Activated naive CD8-positive, alpha-beta T cell treated with anti-CD3 and anti-CD28 coated beads, Interleukin-2, amount 50 U/mL, for 24 hours (primary cell): ENCODE measurements at regions not wholly inside any gene's neighbourhood (a gene's known extent, or its start where the extent isn't known, plus 50 kb on each side); places are given as distances from the start of the nearest gene placed in this dataset.
"Not testable (repeated sequence)": the region's sequence is repeated elsewhere in the genome, so short reads cannot be mapped to it uniquely, and the experiment has no call there.

Experiments used
- ATAC-seq: fragments of 150-1000 bp; cut with Tn5 transposase; one replicate; pipeline ENCODE4 v1.10.0; 2021
- DNase-seq: peaks from one replicate; pipeline ENCODE4 v3.0.0; 2021
- H3K27ac Mint-ChIP-seq: one replicate; pipeline ENCODE4 v1.8.0; 2021; ENCODE audit warnings: mild to moderate bottlenecking, mixed read lengths
- H3K27me3 Mint-ChIP-seq: one replicate; pipeline ENCODE4 v1.8.0; 2021; ENCODE audit warnings: mixed read lengths
- H3K36me3 Mint-ChIP-seq: one replicate; pipeline ENCODE4 v1.8.0; 2021; ENCODE audit warnings: low read depth, mixed read lengths
- H3K4me1 Mint-ChIP-seq: one replicate; pipeline ENCODE4 v1.8.0; 2021; ENCODE audit warnings: mixed read lengths
- H3K4me3 Mint-ChIP-seq: one replicate; pipeline ENCODE4 v1.8.0; 2021; ENCODE audit warnings: mild to moderate bottlenecking, moderate library complexity, mixed read lengths
- H3K9me3 Mint-ChIP-seq: one replicate; pipeline ENCODE4 v1.8.0; 2021; ENCODE audit warnings: mixed read lengths

GRCh38 chr14:105933238-105933637, 406.9 kb downstream of the TMEM121 start:
- Mint-ChIP-seq H3K27me3 (peaks cover 26% of the 10 kb centered on the region), H3K9me3 (peaks cover 4% of the 10 kb centered on the region), H3K36me3 (peaks cover 2% of the 10 kb centered on the region), H3K4me3 (no peak overlapping the region), H3K4me1 (no peaks in the 10 kb centered on the region), H3K27ac (no peak overlapping the region)
- ATAC-seq (no peak), DNase-seq (no peak)

DNA sequence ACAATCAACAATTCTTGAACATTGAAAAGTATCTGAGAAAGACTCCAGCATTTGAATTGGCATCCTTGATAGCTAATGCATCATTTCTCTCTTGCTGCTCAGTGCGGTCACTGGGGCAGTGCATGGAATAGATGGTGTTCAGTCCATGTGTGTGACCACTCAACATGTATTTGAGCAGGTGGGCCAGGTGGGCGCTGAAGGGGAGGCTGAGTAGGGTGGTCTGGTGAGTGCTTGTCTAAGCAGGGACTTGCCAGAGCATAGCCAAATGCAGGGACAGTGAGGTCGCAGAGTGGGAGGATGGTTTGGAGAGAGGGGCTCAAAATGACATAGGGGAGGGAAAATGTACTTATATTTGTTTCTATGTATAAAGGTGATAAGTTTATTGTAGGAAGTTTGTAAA, 409.0 kb downstream of the TMEM121 start:
- Mint-ChIP-seq H3K36me3 (peaks cover 8% of the 10 kb centered on the region), H3K9me3 (peaks cover 13% of the 10 kb centered on the region), H3K27me3 (peaks cover 22% of the 10 kb centered on the region), H3K4me1 (peaks cover 2% of the 10 kb centered on the region), H3K4me3 (no peak overlapping the region), H3K27ac (no peak overlapping the region)
- DNase-seq (no peak), ATAC-seq (no peak)

GRCh38 chr14:105937253-105938054, 411.1 kb downstream of the TMEM121 start:
- Mint-ChIP-seq H3K27ac (no peak overlapping the region), H3K27me3 (peaks cover 12% of the 10 kb centered on the region), H3K9me3 (peaks cover 13% of the 10 kb centered on the region), H3K4me3 (no peak overlapping the region), H3K36me3 (peaks cover 8% of the 10 kb centered on the region), H3K4me1 (peaks cover 5% of the 10 kb centered on the region)
- DNase-seq (no peak), ATAC-seq (no peak)

- Mint-ChIP-seq H3K27ac (no peak overlapping the region), H3K4me3 (no peak overlapping the region), H3K36me3 (peaks cover 8% of the 10 kb centered on the region), H3K4me1 (peaks cover 5% of the 10 kb centered on the region), H3K27me3 (peaks cover 12% of the 10 kb centered on the region), H3K9me3 (peaks cover 13% of the 10 kb centered on the region)
- ATAC-seq (no peak), DNase-seq (no peak)
These were observed 411.9 kb downstream of the TMEM121 start for GRCh38 chr14:105938055-105938863.

DNA sequence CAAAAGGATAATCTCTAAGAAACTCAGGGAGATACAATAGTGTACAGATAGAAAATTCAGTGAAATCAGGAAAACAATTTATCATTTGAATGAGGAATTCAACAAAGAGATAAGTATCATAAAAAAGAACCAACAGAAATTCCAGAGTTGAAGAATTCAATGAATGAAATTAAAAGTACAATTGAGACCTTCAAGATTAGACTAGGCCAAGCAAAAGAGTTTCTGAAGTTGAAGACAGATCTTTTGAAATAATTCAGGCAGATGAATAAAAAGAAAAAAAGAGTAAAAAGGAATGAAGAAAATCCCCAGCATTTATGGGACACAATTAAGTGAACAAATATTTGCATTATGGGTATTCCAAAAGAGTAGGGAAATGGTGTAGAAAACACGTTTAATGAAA, 412.6 kb downstream of the TMEM121 start:
- H3K27ac Mint-ChIP-seq = no peak overlapping the region
- no peak overlapping the region for H3K4me3 Mint-ChIP-seq
- peaks cover 10% of the 10 kb centered on the region for H3K27me3 Mint-ChIP-seq
- ATAC-seq (no peak), DNase-seq (no peak)
- peaks cover 8% of the 10 kb centered on the region for H3K36me3 Mint-ChIP-seq
- H3K9me3 Mint-ChIP-seq = peaks cover 10% of the 10 kb centered on the region
- peaks cover 6% of the 10 kb centered on the region for H3K4me1 Mint-ChIP-seq

DNA sequence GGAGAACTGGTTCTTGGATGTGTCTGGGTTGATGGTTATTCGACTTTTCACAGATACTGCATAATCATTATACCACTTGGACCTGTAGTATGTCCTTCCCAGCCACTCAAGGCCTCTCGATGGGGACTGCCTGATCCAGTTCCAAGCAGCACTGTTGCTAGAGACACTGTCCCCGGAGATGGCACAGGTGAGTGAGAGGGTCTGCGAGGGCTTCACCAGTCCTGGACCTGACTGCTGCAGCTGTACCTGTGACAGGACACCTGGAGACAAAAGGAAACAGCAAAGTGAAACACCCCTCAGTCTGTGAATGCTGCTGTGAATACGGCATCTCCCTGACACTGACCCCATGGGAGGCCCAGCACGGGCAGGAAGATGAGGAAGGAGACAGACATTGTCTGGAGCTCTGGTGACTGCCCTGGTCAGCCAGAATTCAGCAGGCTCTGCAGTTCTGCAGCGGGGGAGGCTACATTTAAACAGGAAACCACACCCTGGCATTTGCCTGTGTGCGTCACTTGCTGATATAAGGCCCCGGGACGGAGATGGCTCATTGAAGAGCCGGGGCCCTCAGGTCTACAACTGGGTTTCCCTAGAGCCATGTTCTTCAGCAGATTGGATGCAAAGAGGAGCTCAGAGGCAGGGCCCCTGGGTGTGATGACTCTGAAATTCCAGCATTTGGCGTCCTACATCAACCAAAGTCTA, 413.6 kb downstream of the TMEM121 start:
- peaks cover 6% of the 10 kb centered on the region for H3K4me1 Mint-ChIP-seq
- no peak overlapping the region for H3K27ac Mint-ChIP-seq
- H3K9me3 Mint-ChIP-seq = peaks cover 9% of the 10 kb centered on the region
- DNase-seq (no peak), ATAC-seq (no peak)
- no peak overlapping the region for H3K4me3 Mint-ChIP-seq
- peaks cover 8% of the 10 kb centered on the region for H3K36me3 Mint-ChIP-seq
- peaks cover 4% of the 10 kb centered on the region for H3K27me3 Mint-ChIP-seq

- H3K36me3 Mint-ChIP-seq = peaks cover 5% of the 10 kb centered on the region
- ATAC-seq = no peak
These were observed 414.3 kb downstream of the TMEM121 start for GRCh38 chr14:105940534-105941225.

GRCh38 chr14:105941226-105942166, 415.1 kb downstream of the TMEM121 start:
- ATAC-seq = no peak
- peaks cover 7% of the 10 kb centered on the region for H3K27me3 Mint-ChIP-seq
- peaks cover 10% of the 10 kb centered on the region for H3K4me1 Mint-ChIP-seq
- H3K36me3 Mint-ChIP-seq = peaks cover 5% of the 10 kb centered on the region
- H3K27ac Mint-ChIP-seq = no peak overlapping the region
- DNase-seq = no peak
- no peak overlapping the region for H3K4me3 Mint-ChIP-seq
- peaks cover 9% of the 10 kb centered on the region for H3K9me3 Mint-ChIP-seq

More at GRCh38 chr14:105940534-105941225, 414.3 kb downstream of the TMEM121 start:
- Mint-ChIP-seq H3K27ac (no peak overlapping the region), H3K9me3 (peaks cover 9% of the 10 kb centered on the region), H3K4me1 (peaks cover 10% of the 10 kb centered on the region), H3K4me3 (no peak overlapping the region), H3K27me3 (peaks cover 4% of the 10 kb centered on the region)
- no peak for DNase-seq

DNA sequence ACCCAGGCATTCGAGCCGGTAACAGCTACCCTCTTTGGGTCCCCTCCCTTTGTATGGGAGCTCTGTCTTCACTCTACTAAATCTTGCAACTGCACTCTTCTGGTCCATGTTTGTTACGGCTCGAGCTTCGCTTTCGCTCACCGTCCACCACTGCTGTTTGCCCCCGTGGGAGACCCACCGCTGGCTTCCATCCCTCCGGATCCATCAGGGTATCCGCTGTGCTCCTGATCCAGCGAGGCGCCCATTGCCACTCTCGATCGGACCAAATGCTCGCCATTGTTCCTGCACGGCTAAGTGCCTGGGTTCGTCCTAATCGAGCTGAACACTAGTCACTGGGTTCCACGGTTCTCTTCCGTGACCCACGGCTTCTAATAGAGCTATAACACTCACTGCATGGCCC, 416.3 kb downstream of the TMEM121 start:
- not testable (repeated sequence) for H3K27ac Mint-ChIP-seq, H3K9me3 Mint-ChIP-seq, H3K36me3 Mint-ChIP-seq, H3K4me3 Mint-ChIP-seq, H3K4me1 Mint-ChIP-seq, ATAC-seq, H3K27me3 Mint-ChIP-seq, DNase-seq

DNA sequence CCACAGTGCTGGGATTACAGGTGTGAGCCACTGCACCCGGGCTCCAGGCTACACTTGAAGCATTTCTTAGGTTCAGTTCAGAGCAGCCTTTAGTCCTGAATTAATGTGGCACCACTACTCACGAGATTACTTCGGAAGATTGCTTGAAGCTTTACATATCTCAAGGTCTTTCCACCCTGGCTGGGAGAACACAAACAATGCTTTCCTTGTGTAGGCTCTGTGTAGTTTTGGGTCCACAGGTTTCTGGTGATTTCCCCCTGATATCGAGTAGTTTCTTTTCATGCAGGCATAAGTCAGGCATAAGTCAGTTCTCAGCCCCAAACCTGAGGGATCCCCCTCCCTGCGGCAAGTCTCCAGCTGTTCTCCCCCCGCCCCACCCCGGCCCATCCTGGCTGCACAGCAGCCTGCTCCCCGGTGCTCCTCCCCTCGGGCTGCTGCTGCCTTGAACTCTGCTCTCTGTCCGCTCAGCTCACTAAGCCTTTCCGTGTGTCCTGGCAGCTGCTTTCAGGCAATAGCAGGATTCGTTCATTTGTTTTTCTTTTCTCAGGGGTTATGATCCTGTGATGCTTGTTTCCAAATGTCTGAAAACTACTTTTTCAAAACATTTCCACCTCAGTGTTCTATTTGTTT, 417.7 kb downstream of the TMEM121 start:
- no peak overlapping the region for H3K4me3 Mint-ChIP-seq
- no peak for DNase-seq
- peaks cover 2% of the 10 kb centered on the region for H3K9me3 Mint-ChIP-seq
- no peak for ATAC-seq
- H3K27me3 Mint-ChIP-seq = peaks cover 8% of the 10 kb centered on the region
- no peak overlapping the region for H3K27ac Mint-ChIP-seq
- H3K36me3 Mint-ChIP-seq = peaks cover under 1% of the 10 kb centered on the region
- peaks cover 10% of the 10 kb centered on the region for H3K4me1 Mint-ChIP-seq

- Mint-ChIP-seq H3K4me1 (peaks cover 10% of the 10 kb centered on the region), H3K36me3 (no peaks in the 10 kb centered on the region), H3K9me3 (no peaks in the 10 kb centered on the region), H3K4me3 (no peak overlapping the region), H3K27me3 (peaks cover 8% of the 10 kb centered on the region), H3K27ac (no peak overlapping the region)
- DNase-seq (peak; percentile 88), ATAC-seq (peak; percentile 82)
These were observed 418.5 kb downstream of the TMEM121 start for GRCh38 chr14:105944632-105945610.

DNA sequence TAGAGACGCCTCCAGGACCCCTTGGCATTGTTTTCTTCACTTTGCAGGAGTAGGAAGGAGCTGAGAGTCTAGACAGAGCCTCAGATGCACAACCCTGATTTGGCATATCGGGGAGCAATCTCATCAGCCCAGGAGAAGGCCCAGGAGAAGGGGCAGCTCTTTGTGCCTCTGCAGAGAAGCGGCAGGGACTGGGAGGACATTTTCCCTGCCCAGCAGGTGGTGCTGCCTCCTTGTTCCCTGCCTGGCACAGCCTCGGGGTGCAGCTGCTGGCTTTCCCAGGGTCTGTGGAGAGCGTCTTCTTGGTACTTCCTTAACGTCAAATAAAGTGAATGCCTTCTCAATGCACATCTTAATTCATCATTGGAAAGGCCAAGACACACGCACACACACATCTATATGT, 419.5 kb downstream of the TMEM121 start:
- no peak overlapping the region for H3K4me3 Mint-ChIP-seq
- peaks cover 5% of the 10 kb centered on the region for H3K4me1 Mint-ChIP-seq
- no peak overlapping the region for H3K27ac Mint-ChIP-seq
- peaks cover 8% of the 10 kb centered on the region for H3K27me3 Mint-ChIP-seq
- ATAC-seq (no peak), DNase-seq (peak; percentile 31)
- H3K9me3 Mint-ChIP-seq = no peaks in the 10 kb centered on the region
- no peaks in the 10 kb centered on the region for H3K36me3 Mint-ChIP-seq
